ENCODE measurements at regions not wholly inside any gene's neighbourhood (a gene's known extent, or its start where the extent isn't known, plus 50 kb on each side); places are given as distances from the start of the nearest gene placed in this dataset.
"Not testable (repeated sequence)": the region's sequence is repeated elsewhere in the genome, so short reads cannot be mapped to it uniquely, and the experiment has no call there.

DNA sequence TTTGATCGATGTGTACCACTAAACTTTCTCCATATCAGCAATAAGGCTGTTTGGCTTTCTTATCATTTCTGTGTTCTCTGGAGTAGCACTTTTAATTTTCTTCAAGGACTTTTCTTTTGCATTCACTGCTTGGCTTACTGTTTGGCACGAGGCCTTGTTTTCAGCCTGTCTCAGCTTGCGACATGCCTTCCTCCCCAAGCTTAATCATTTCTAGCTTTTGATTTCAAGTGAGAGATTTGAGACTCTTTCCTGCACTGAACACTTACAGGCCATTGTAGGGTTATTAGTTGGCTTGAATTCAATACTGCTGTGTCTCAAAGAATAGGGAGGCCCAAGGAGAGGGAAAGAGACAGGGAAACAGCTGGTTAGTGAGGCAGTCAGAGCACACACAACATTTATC is 120.6 kb upstream of the KCND3 start:
- Mint-ChIP-seq H3K27ac (no peak overlapping the region), H3K4me1 (no peaks in the 10 kb centered on the region), H3K27me3 (peaks cover 7 to 62% of the 10 kb centered on the region in 2 donors), H3K36me3 (peaks cover 0 to 4% (median 0%) of the 10 kb centered on the region in 3 donors), H3K9me3 (peaks cover 0 to 3% (median 2%) of the 10 kb centered on the region in 5 donors), H3K4me3 (no peak overlapping the region)
- H3K36me3 ChIP-seq (ENCODE audit: insufficient read depth, low read length), result no peaks in the 10 kb centered on the region
- no peak overlapping the region for H3K27ac ChIP-seq (ENCODE audit: low read depth, low read length)
- no peaks in the 10 kb centered on the region for H3K9me3 ChIP-seq (ENCODE audit: low read length)
- H3K27me3 ChIP-seq (ENCODE audit: insufficient read depth, low read length, poor library complexity, severe bottlenecking), result no peaks in the 10 kb centered on the region
- H3K4me3 ChIP-seq (ENCODE audit: low read length), result no peak overlapping the region
- no peak for DNase-seq
- no peaks in the 10 kb centered on the region for H3K4me1 ChIP-seq (ENCODE audit: insufficient read depth, low read length)
- ChIA-PET POLR2A (no interaction called here), CTCF (no interaction called here)

GRCh38 chr1:112111734-112112133 is 122.3 kb upstream of the KCND3 start:
- Mint-ChIP-seq H3K9me3 (peaks cover 0 to 3% (median 2%) of the 10 kb centered on the region in 5 donors), H3K27me3 (peaks cover 12 to 68% of the 10 kb centered on the region in 2 donors), H3K27ac (no peak overlapping the region), H3K36me3 (peaks cover 0 to 4% (median 0%) of the 10 kb centered on the region in 3 donors), H3K4me1 (no peaks in the 10 kb centered on the region), H3K4me3 (no peak overlapping the region)
- H3K9me3 ChIP-seq (ENCODE audit: low read length), result no peaks in the 10 kb centered on the region
- no peak overlapping the region for H3K27ac ChIP-seq (ENCODE audit: low read depth, low read length)
- no peaks in the 10 kb centered on the region for H3K27me3 ChIP-seq (ENCODE audit: insufficient read depth, low read length, poor library complexity, severe bottlenecking)
- H3K36me3 ChIP-seq (ENCODE audit: insufficient read depth, low read length), result no peaks in the 10 kb centered on the region
- CTCF ChIA-PET, result no interaction called here
- no peak overlapping the region for H3K4me3 ChIP-seq (ENCODE audit: low read length)
- no peak for DNase-seq
- H3K4me1 ChIP-seq (ENCODE audit: insufficient read depth, low read length), result no peaks in the 10 kb centered on the region
- POLR2A ChIA-PET, result no interaction called here

- H3K27ac ChIP-seq (ENCODE audit: low read depth, low read length), result no peak overlapping the region
- no peaks in the 10 kb centered on the region for H3K4me1 Mint-ChIP-seq
- H3K9me3 ChIP-seq (ENCODE audit: low read length), result no peaks in the 10 kb centered on the region
- no peaks in the 10 kb centered on the region for H3K4me1 ChIP-seq (ENCODE audit: insufficient read depth, low read length)
- no peak overlapping the region for H3K27ac Mint-ChIP-seq
- POLR2A ChIA-PET, result no interaction called here
- H3K9me3 Mint-ChIP-seq, result peaks cover 0 to 3% (median 0%) of the 10 kb centered on the region in 5 donors
- H3K4me3 Mint-ChIP-seq, result no peak overlapping the region
- H3K4me3 ChIP-seq (ENCODE audit: low read length), result no peak overlapping the region
- H3K36me3 Mint-ChIP-seq, result peaks cover 0 to 4% (median 0%) of the 10 kb centered on the region in 3 donors
- H3K27me3 ChIP-seq (ENCODE audit: insufficient read depth, low read length, poor library complexity, severe bottlenecking), result no peaks in the 10 kb centered on the region
- H3K27me3 Mint-ChIP-seq, result peaks cover 12 to 76% of the 10 kb centered on the region in 2 donors
- no peaks in the 10 kb centered on the region for H3K36me3 ChIP-seq (ENCODE audit: insufficient read depth, low read length)
- DNase-seq, result no peak
- CTCF ChIA-PET, result no interaction called here
These were observed 125.1 kb upstream of the KCND3 start for GRCh38 chr1:112114540-112114939.

DNA sequence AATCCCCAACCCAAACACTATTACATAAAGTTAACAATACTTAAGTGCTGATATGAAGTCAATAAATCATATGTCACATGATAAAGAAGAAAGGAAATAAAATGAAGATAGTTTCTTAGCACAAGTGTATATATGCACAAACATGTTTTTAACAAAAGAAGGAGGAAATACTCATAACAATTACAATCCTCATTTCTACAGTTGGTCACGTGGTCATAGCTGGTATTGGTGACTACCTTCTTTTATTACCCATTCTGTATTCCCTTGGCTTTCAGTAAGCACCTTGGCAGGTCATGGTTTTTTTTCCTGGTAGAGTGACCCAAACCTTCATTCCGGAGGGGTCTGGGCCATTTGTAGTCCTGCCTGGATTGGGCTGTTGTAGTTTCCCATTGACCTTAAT is 137.1 kb upstream of the KCND3 start:
- Histone ChIP-seq H3K36me3 (ENCODE audit: insufficient read depth, low read length) (no peaks in the 10 kb centered on the region), H3K27me3 (ENCODE audit: insufficient read depth, low read length, poor library complexity, severe bottlenecking) (no peaks in the 10 kb centered on the region), H3K4me3 (ENCODE audit: low read length) (no peak overlapping the region), H3K27ac (ENCODE audit: low read depth, low read length) (no peak overlapping the region), H3K9me3 (ENCODE audit: low read length) (no peaks in the 10 kb centered on the region), H3K4me1 (ENCODE audit: insufficient read depth, low read length) (no peaks in the 10 kb centered on the region)
- CTCF ChIA-PET, result no interaction called here
- POLR2A ChIA-PET, result no interaction called here
- Mint-ChIP-seq H3K4me1 (no peaks in the 10 kb centered on the region), H3K4me3 (no peak overlapping the region), H3K27me3 (peaks cover 5 to 16% of the 10 kb centered on the region in 2 donors), H3K9me3 (no peaks in the 10 kb centered on the region), H3K27ac (no peak overlapping the region), H3K36me3 (no peaks in the 10 kb centered on the region)
- DNase-seq, result no peak

DNA sequence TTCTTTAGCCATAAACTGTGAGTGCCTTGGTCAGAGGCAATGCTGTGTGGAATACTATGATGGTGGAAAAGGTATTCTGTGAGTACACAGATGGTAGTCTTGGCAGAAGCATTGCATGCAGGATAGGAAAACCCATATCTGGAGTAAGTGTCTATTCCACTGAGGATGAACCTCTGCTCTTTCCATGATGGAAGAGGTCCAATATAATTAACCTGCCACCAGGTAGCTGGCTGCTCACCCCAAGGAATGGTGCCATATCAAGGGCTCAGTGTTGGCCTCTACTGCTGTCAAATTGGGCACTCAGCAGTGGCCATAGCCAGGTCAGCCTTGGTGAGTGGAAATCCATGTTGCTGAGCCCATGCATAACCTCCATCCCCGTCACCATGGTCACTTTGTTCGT is 138.1 kb upstream of the KCND3 start:
- H3K9me3 Mint-ChIP-seq, result not testable (repeated sequence)

GRCh38 chr1:112133487-112133886 is 144.0 kb upstream of the KCND3 start:
- Histone ChIP-seq H3K36me3 (ENCODE audit: insufficient read depth, low read length) (no peaks in the 10 kb centered on the region), H3K27ac (ENCODE audit: low read depth, low read length) (no peak overlapping the region), H3K4me3 (ENCODE audit: low read length) (no peak overlapping the region), H3K4me1 (ENCODE audit: insufficient read depth, low read length) (no peaks in the 10 kb centered on the region), H3K9me3 (ENCODE audit: low read length) (no peaks in the 10 kb centered on the region), H3K27me3 (ENCODE audit: insufficient read depth, low read length, poor library complexity, severe bottlenecking) (no peaks in the 10 kb centered on the region)
- no peak for DNase-seq
- Mint-ChIP-seq H3K4me1 (no peaks in the 10 kb centered on the region), H3K36me3 (no peaks in the 10 kb centered on the region), H3K4me3 (no peak overlapping the region), H3K27me3 (peaks cover 2 to 22% of the 10 kb centered on the region in 2 donors), H3K9me3 (no peaks in the 10 kb centered on the region), H3K27ac (no peak overlapping the region)
- POLR2A ChIA-PET, result no interaction called here
- CTCF ChIA-PET, result no interaction called here

More for the DNA sequence above, 138.1 kb upstream of the KCND3 start:
- POLR2A ChIA-PET; H3K36me3 ChIP-seq (ENCODE audit: insufficient read depth, low read length); H3K9me3 ChIP-seq (ENCODE audit: low read length); DNase-seq; H3K4me3 ChIP-seq (ENCODE audit: low read length); H3K4me1 Mint-ChIP-seq; H3K27ac Mint-ChIP-seq; CTCF ChIA-PET; H3K4me1 ChIP-seq (ENCODE audit: insufficient read depth, low read length); H3K4me3 Mint-ChIP-seq; H3K27ac ChIP-seq (ENCODE audit: low read depth, low read length); H3K27me3 ChIP-seq (ENCODE audit: insufficient read depth, low read length, poor library complexity, severe bottlenecking); H3K36me3 Mint-ChIP-seq: not testable (repeated sequence)
- peaks cover 2 to 17% of the 10 kb centered on the region in 2 donors for H3K27me3 Mint-ChIP-seq

GRCh38 chr1:112140743-112141142 is 151.3 kb upstream of the KCND3 start:
- CTCF ChIA-PET, result no interaction called here
- H3K27ac ChIP-seq (ENCODE audit: low read depth, low read length), result no peak overlapping the region

DNA sequence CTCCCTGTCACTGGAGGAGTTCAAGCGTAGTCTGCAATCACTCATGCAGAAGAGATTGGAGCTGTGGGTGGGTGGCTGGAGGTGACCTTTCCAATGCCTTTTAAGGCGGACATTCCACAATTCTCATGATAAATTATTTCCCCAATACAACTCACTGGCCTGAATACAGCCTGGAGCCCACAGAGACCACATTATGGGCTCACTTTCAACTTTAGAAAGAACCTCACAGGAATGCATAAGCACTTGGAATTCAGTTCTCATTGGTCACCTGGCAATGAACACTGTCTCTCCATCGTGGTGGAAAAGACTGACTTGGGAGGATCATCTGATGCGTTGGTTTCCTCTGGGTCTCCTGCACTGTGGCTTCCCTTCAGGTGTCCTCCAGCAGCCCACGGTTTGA is 151.8 kb upstream of the KCND3 start:
- Histone ChIP-seq H3K4me1 (ENCODE audit: insufficient read depth, low read length) (no peaks in the 10 kb centered on the region), H3K4me3 (ENCODE audit: low read length) (no peak overlapping the region), H3K36me3 (ENCODE audit: insufficient read depth, low read length) (no peaks in the 10 kb centered on the region), H3K27ac (ENCODE audit: low read depth, low read length) (no peak overlapping the region), H3K27me3 (ENCODE audit: insufficient read depth, low read length, poor library complexity, severe bottlenecking) (no peaks in the 10 kb centered on the region), H3K9me3 (ENCODE audit: low read length) (no peaks in the 10 kb centered on the region)
- POLR2A ChIA-PET, result no interaction called here
- CTCF ChIA-PET, result no interaction called here
- Mint-ChIP-seq H3K27me3 (peaks cover 5 to 50% of the 10 kb centered on the region in 2 donors), H3K27ac (no peak overlapping the region), H3K9me3 (peaks cover 0 to 2% (median 2%) of the 10 kb centered on the region in 5 donors), H3K4me3 (no peak overlapping the region), H3K36me3 (no peaks in the 10 kb centered on the region), H3K4me1 (no peaks in the 10 kb centered on the region)
- DNase-seq, result no peak

More at GRCh38 chr1:112140743-112141142, 151.3 kb upstream of the KCND3 start:
- H3K9me3 Mint-ChIP-seq, result peaks cover 0 to 2% (median 1%) of the 10 kb centered on the region in 5 donors
- no peaks in the 10 kb centered on the region for H3K36me3 Mint-ChIP-seq
- no peak overlapping the region for H3K4me3 ChIP-seq (ENCODE audit: low read length)
- POLR2A ChIA-PET, result no interaction called here
- no peak for DNase-seq
- no peaks in the 10 kb centered on the region for H3K36me3 ChIP-seq (ENCODE audit: insufficient read depth, low read length)
- no peaks in the 10 kb centered on the region for H3K27me3 ChIP-seq (ENCODE audit: insufficient read depth, low read length, poor library complexity, severe bottlenecking)
- peaks cover 5 to 48% of the 10 kb centered on the region in 2 donors for H3K27me3 Mint-ChIP-seq
- H3K4me1 ChIP-seq (ENCODE audit: insufficient read depth, low read length), result no peaks in the 10 kb centered on the region
- no peak overlapping the region for H3K27ac Mint-ChIP-seq
- H3K9me3 ChIP-seq (ENCODE audit: low read length), result no peaks in the 10 kb centered on the region
- no peaks in the 10 kb centered on the region for H3K4me1 Mint-ChIP-seq
- H3K4me3 Mint-ChIP-seq, result no peak overlapping the region

DNA sequence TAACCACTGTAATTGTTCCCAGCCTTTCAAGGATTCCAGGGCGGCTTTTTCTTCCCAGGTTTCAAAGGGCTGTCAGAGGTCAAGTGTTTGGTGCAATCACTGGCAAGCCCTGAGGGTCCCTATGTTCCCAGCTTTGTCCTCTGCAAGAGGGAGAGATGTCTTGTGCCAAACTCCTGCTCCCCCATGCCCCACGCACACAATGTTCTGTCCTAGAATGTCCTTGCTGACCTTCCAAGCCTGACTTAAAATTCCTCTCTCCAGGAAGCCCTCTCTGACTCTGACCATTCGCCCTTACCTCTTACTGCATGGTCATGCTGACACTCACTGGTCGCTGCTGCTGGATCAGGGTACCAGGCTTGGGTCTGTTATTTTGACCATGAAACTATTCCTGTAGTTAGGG is 152.5 kb upstream of the KCND3 start:
- peaks cover 5 to 53% of the 10 kb centered on the region in 2 donors for H3K27me3 Mint-ChIP-seq
- H3K27me3 ChIP-seq (ENCODE audit: insufficient read depth, low read length, poor library complexity, severe bottlenecking), result no peaks in the 10 kb centered on the region
- ChIA-PET CTCF (no interaction called here), POLR2A (no interaction called here)
- H3K36me3 Mint-ChIP-seq, result no peaks in the 10 kb centered on the region
- no peak overlapping the region for H3K27ac ChIP-seq (ENCODE audit: low read depth, low read length)
- H3K4me3 ChIP-seq (ENCODE audit: low read length), result no peak overlapping the region
- H3K4me3 Mint-ChIP-seq, result no peak overlapping the region
- H3K9me3 Mint-ChIP-seq, result peaks cover 0 to 3% (median 2%) of the 10 kb centered on the region in 5 donors
- no peak for DNase-seq
- H3K4me1 Mint-ChIP-seq, result no peaks in the 10 kb centered on the region
- H3K4me1 ChIP-seq (ENCODE audit: insufficient read depth, low read length), result no peaks in the 10 kb centered on the region
- no peaks in the 10 kb centered on the region for H3K9me3 ChIP-seq (ENCODE audit: low read length)
- H3K36me3 ChIP-seq (ENCODE audit: insufficient read depth, low read length), result no peaks in the 10 kb centered on the region
- H3K27ac Mint-ChIP-seq, result no peak overlapping the region

Measured in CD8-positive, alpha-beta memory T cell (primary cell).